ENCODE measurements at regions not wholly inside any gene's neighbourhood (a gene's known extent, or its start where the extent isn't known, plus 50 kb on each side); places are given as distances from the start of the nearest gene placed in this dataset.
A peak's percentile ranks its signal among the peaks of the same experiment; 100 is the strongest.
"Not testable (repeated sequence)": the region's sequence is repeated elsewhere in the genome, so short reads cannot be mapped to it uniquely, and the experiment has no call there.

- DNase-seq = no peak
These were observed 379.9 kb upstream of the ACO1 start for GRCh38 chr9:32004431-32005076.

- no peak for DNase-seq
These were observed 374.1 kb upstream of the ACO1 start for GRCh38 chr9:32010322-32010721.

- no peak for DNase-seq
These were observed 373.4 kb upstream of the ACO1 start for GRCh38 chr9:32011049-32011448.

GRCh38 chr9:32015795-32016194 is 368.6 kb upstream of the ACO1 start:
- no peak for DNase-seq

GRCh38 chr9:32045513-32045912 is 338.9 kb upstream of the ACO1 start:
- DNase-seq = no peak

- DNase-seq = no peak
These were observed 317.2 kb upstream of the ACO1 start for GRCh38 chr9:32067261-32067660.

GRCh38 chr9:32069169-32069813 is 315.2 kb upstream of the ACO1 start:
- DNase-seq = peak; percentile 1 to 25

GRCh38 chr9:32069969-32070368 is 314.5 kb upstream of the ACO1 start:
- no peak for DNase-seq

GRCh38 chr9:32072570-32072969 is 311.9 kb upstream of the ACO1 start:
- DNase-seq = no peak

GRCh38 chr9:32092031-32092430 is 292.4 kb upstream of the ACO1 start:
- no peak for DNase-seq

GRCh38 chr9:32117291-32117690 is 267.2 kb upstream of the ACO1 start:
- DNase-seq = no peak

GRCh38 chr9:32128546-32128945 is 255.9 kb upstream of the ACO1 start:
- no peak for DNase-seq

GRCh38 chr9:32130709-32131108 is 253.7 kb upstream of the ACO1 start:
- DNase-seq = not testable (repeated sequence)

GRCh38 chr9:32136700-32137339 is 247.6 kb upstream of the ACO1 start:
- no peak for DNase-seq

GRCh38 chr9:32142074-32142473 is 242.4 kb upstream of the ACO1 start:
- no peak for DNase-seq

GRCh38 chr9:32148553-32148952 is 235.9 kb upstream of the ACO1 start:
- DNase-seq = not testable (repeated sequence)

- no peak for DNase-seq
These were observed 223.2 kb upstream of the ACO1 start for GRCh38 chr9:32161209-32161608.

- no peak for DNase-seq
These were observed 222.7 kb upstream of the ACO1 start for GRCh38 chr9:32161720-32162119.

- DNase-seq = not testable (repeated sequence)
These were observed 218.1 kb upstream of the ACO1 start for GRCh38 chr9:32166316-32166715.

- no peak for DNase-seq
These were observed 213.1 kb upstream of the ACO1 start for GRCh38 chr9:32171339-32171738.

GRCh38 chr9:32172256-32172655 is 212.2 kb upstream of the ACO1 start:
- DNase-seq = no peak

- DNase-seq = no peak
These were observed 207.0 kb upstream of the ACO1 start for GRCh38 chr9:32177396-32177795.

GRCh38 chr9:32180597-32180996 is 203.8 kb upstream of the ACO1 start:
- no peak for DNase-seq

GRCh38 chr9:32200241-32200640 is 184.2 kb upstream of the ACO1 start:
- DNase-seq = no peak
